H9 (cell line): ENCODE measurements at regions not wholly inside any gene's neighbourhood (a gene's known extent, or its start where the extent isn't known, plus 50 kb on each side); places are given as distances from the start of the nearest gene placed in this dataset.

ENCODE experiments used
- DNase-seq: peaks from one replicate; pipeline ENCODE4 v3.0.0-alpha.2; 2017
- H2AFZ ChIP-seq: one replicate; pipeline ENCODE4 v1.6.1; 2013; ENCODE audit warnings: mild to moderate bottlenecking, low read length, control low read depth, moderate library complexity
- H2AK5ac ChIP-seq: 2 replicates; pipeline ENCODE4 v1.6.1; 2013; ENCODE audit warnings: low read length, control low read depth, mixed read lengths; ENCODE audit not compliant: insufficient read length
- H2BK120ac ChIP-seq: one replicate; pipeline ENCODE4 v1.6.1; 2013; ENCODE audit warnings: low read depth, mild to moderate bottlenecking, low read length, control low read depth, inconsistent platforms; ENCODE audit not compliant: poor library complexity, severe bottlenecking
- H2BK12ac ChIP-seq: 2 replicates; pipeline ENCODE4 v1.6.1; 2013; ENCODE audit warnings: low read length, control low read depth, mixed read lengths, low read depth; ENCODE audit not compliant: insufficient read length
- H2BK15ac ChIP-seq: 2 replicates; pipeline ENCODE4 v1.6.1; 2013; ENCODE audit warnings: low read depth, low read length, control low read depth
- H2BK20ac ChIP-seq: one replicate; pipeline ENCODE4 v1.6.1; 2013; ENCODE audit warnings: low read depth, mild to moderate bottlenecking, low read length, control low read depth, inconsistent platforms; ENCODE audit not compliant: poor library complexity, severe bottlenecking
- H2BK5ac ChIP-seq: 2 replicates; pipeline ENCODE4 v1.6.1; 2013; ENCODE audit warnings: low read length, control low read depth, mixed read lengths; ENCODE audit not compliant: insufficient read length
- H3K14ac ChIP-seq: 2 replicates; pipeline ENCODE4 v1.6.1; 2013; ENCODE audit warnings: low read length, control low read depth; ENCODE audit not compliant: insufficient read depth
- H3K18ac ChIP-seq: 2 replicates; pipeline ENCODE4 v1.6.1; 2013; ENCODE audit warnings: low read depth, mild to moderate bottlenecking, mixed read lengths, low read length, control low read depth; ENCODE audit not compliant: insufficient read length
- H3K23ac ChIP-seq: 2 replicates; pipeline ENCODE4 v1.6.1; 2013; ENCODE audit warnings: low read length, control low read depth, mixed read lengths, low read depth; ENCODE audit not compliant: insufficient read length
- H3K23me2 ChIP-seq: 2 replicates; pipeline ENCODE4 v1.6.1; 2013; ENCODE audit warnings: low read depth, mild to moderate bottlenecking, mixed read lengths, low read length, control low read depth; ENCODE audit not compliant: insufficient read length, poor library complexity, severe bottlenecking
- H3K27ac ChIP-seq: 2 replicates; pipeline ENCODE4 v1.5.1; 2013; ENCODE audit warnings: low read length, control low read depth, mixed read lengths, low read depth; ENCODE audit not compliant: insufficient read length
- H3K27me3 ChIP-seq: 2 replicates; pipeline ENCODE4 v1.6.1; 2013; ENCODE audit warnings: low read length, control low read depth, inconsistent platforms; ENCODE audit not compliant: insufficient read depth
- H3K4ac ChIP-seq: 2 replicates; pipeline ENCODE4 v1.6.1; 2013; ENCODE audit warnings: low read depth, mild to moderate bottlenecking, control low read depth, inconsistent platforms, low read length, moderate library complexity
- H3K4me1 ChIP-seq: 2 replicates; pipeline ENCODE4 v1.6.1; 2013; ENCODE audit warnings: low read length, control low read depth, inconsistent platforms; ENCODE audit not compliant: insufficient read depth
- H3K4me2 ChIP-seq: 2 replicates; pipeline ENCODE4 v1.6.1; 2013; ENCODE audit warnings: low read length, control low read depth, mixed read lengths; ENCODE audit not compliant: insufficient read length, insufficient read depth
- H3K56ac ChIP-seq: 2 replicates; pipeline ENCODE4 v1.6.1; 2013; ENCODE audit warnings: low read depth, mild to moderate bottlenecking, mixed read lengths, low read length, control low read depth; ENCODE audit not compliant: insufficient read length
- H3K79me1 ChIP-seq: 2 replicates; pipeline ENCODE4 v1.6.1; 2013; ENCODE audit warnings: low read depth, mild to moderate bottlenecking, moderate library complexity, low read length, control low read depth, inconsistent platforms; ENCODE audit not compliant: insufficient read depth, poor library complexity, severe bottlenecking
- H3K79me2 ChIP-seq: 2 replicates; pipeline ENCODE4 v1.6.1; 2013; ENCODE audit warnings: low read length, control low read depth, inconsistent platforms; ENCODE audit not compliant: insufficient read depth
- H3K9ac ChIP-seq: 2 replicates; pipeline ENCODE4 v1.6.1; 2013; ENCODE audit warnings: low read length, control low read depth, mixed read lengths; ENCODE audit not compliant: insufficient read length; ENCODE audit errors: extremely low read depth
- H3K9me3 ChIP-seq: one replicate; pipeline ENCODE4 v1.6.1; 2013; ENCODE audit warnings: low read depth, low read length, inconsistent platforms; ENCODE audit not compliant: control insufficient read depth
- H3T11ph ChIP-seq: one replicate; pipeline ENCODE4 v1.6.1; 2013; ENCODE audit warnings: mild to moderate bottlenecking, low read length, control low read depth, inconsistent platforms
- H4K20me1 ChIP-seq: one replicate; pipeline ENCODE4 v1.6.1; 2013; ENCODE audit not compliant: control insufficient read depth, insufficient read length, insufficient read depth
- H4K5ac ChIP-seq: 2 replicates; pipeline ENCODE4 v1.6.1; 2013; ENCODE audit warnings: low read depth, mild to moderate bottlenecking, mixed read lengths, low read length, control low read depth; ENCODE audit not compliant: insufficient read length
- H4K8ac ChIP-seq: replicated peaks from 2 replicates; pipeline ENCODE4 v1.6.1; 2013; ENCODE audit warnings: low read length, control low read depth, mixed read lengths, low read depth; ENCODE audit not compliant: insufficient read length
- H4K91ac ChIP-seq: 2 replicates; pipeline ENCODE4 v1.6.1; 2013; ENCODE audit warnings: low read depth, mild to moderate bottlenecking, moderate library complexity, mixed read lengths, low read length, control low read depth; ENCODE audit not compliant: insufficient read length
- H3K27ac Mint-ChIP-seq, 3 experiments: 2 replicates in 2 of 3; 3 replicates in 1 of 3; pipeline ENCODE4 v1.8.0; 2020 to 2021; ENCODE audit warnings: mixed read lengths in 3 of 3, mild to moderate bottlenecking in 1 of 3, moderate library complexity in 1 of 3
- H3K27me3 Mint-ChIP-seq: 2 replicates; pipeline ENCODE4 v1.8.0; 2021; ENCODE audit warnings: low read depth, mild to moderate bottlenecking, moderate library complexity, mixed read lengths
- H3K36me3 Mint-ChIP-seq, 3 experiments: 2 replicates in 2 of 3; 3 replicates in 1 of 3; pipeline ENCODE4 v1.8.0; 2020 to 2021; ENCODE audit warnings: low read depth in 3 of 3, mixed read lengths in 3 of 3; ENCODE audit not compliant: insufficient read depth in 1 of 3
- H3K4me1 Mint-ChIP-seq, 2 experiments: 2 replicates each; pipeline ENCODE4 v1.8.0; 2020; ENCODE audit warnings: mixed read lengths in 2 of 2
- H3K4me3 Mint-ChIP-seq, 2 experiments: 2 replicates in 1 of 2; 3 replicates in 1 of 2; pipeline ENCODE4 v1.8.0; 2020 to 2021; ENCODE audit warnings: mild to moderate bottlenecking in 2 of 2, mixed read lengths in 2 of 2, moderate library complexity in 1 of 2
- H3K9me3 Mint-ChIP-seq, 2 experiments: 2 replicates in 1 of 2; 3 replicates in 1 of 2; pipeline ENCODE4 v1.8.0; 2020; ENCODE audit warnings: mild to moderate bottlenecking in 2 of 2, mixed read lengths in 2 of 2, moderate library complexity in 1 of 2
- CTCF ChIP-seq: fragments of 200-600 bp; sonication (generic); conservative IDR thresholded peaks from 3 replicates; pipeline ENCODE4 v1.8.0; 2021; ENCODE audit warnings: antibody characterized with exemption, mild to moderate bottlenecking
- WGBS: extraction: QIAGEN DNeasy Blood & Tissue Kit; methylation state at CpG from one replicate; pipeline ENCODE4 v1.1.7; 2013; ENCODE audit warnings: missing lambda C conversion rate, low lambda C conversion rate, mixed read lengths; ENCODE audit not compliant: insufficient read length; ENCODE audit errors: extremely low coverage; 5-methylcytosine and 5-hydroxymethylcytosine counted together

DNA sequence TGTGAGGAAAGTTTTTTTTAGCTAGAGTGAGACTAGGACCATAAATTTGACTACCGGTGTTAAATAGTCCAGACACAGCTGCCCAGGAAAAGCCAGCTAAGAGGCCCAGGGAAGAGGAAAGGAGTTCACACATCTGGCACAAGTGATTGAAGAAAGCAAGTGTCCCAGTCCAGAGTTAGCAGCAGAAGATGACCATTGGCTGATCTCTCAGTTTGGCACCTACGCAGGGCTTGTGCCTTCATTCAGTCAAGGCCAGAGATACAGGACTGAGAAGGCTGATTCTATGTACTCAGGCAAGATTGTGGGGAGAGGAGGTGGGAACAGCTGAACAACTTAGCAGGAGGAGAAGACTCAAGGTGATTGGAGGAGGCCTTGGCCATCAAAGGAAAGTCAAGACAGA is 575.0 kb upstream of the KLF12 start:
- TF ChIP-seq CTCF: no peak
- Histone ChIP-seq H2AK5ac (no peak overlapping the region), H4K91ac (no peak overlapping the region), H3K23ac (no peak overlapping the region), H3K56ac (no peak overlapping the region), H2AFZ (no peak overlapping the region), H2BK120ac (no peak overlapping the region), H3T11ph (no peak overlapping the region), H3K79me2 (no peaks in the 10 kb centered on the region; the same call in 1 of the 2 replicates), H3K27ac (no peak overlapping the region), H3K23me2 (no peaks in the 10 kb centered on the region), H2BK15ac (no peak overlapping the region), H3K4me2 (no peak overlapping the region), H2BK5ac (no peak overlapping the region), H3K27me3 (no peaks in the 10 kb centered on the region), H3K9ac (no peak overlapping the region), H4K5ac (no peak overlapping the region), H3K14ac (no peak overlapping the region), H3K18ac (no peak overlapping the region), H3K79me1 (no peaks in the 10 kb centered on the region), H3K4me1 (no peaks in the 10 kb centered on the region), H2BK20ac (no peak overlapping the region), H3K9me3 (no peaks in the 10 kb centered on the region), H4K20me1 (no peaks in the 10 kb centered on the region), H3K4ac (no peak overlapping the region), H4K8ac (no peak overlapping the region), H2BK12ac (no peak overlapping the region)
- Mint-ChIP-seq H3K27me3 (no peaks in the 10 kb centered on the region), H3K4me3 (no peak overlapping the region), H3K9me3 (peaks cover 0 to 2% of the 10 kb centered on the region in 2 experiments; a peak in 1 of 5 replicates), H3K27ac (peak overlapping the region in 1 of 3 experiments; percentile 2; a peak in 1 of 7 replicates), H3K4me1 (no peaks in the 10 kb centered on the region), H3K36me3 (0 out of 7 replicates have a peak, but pooled peaks cover 0 to 2% (median 0%) of the 10 kb centered on the region in 3 experiments)
- no peak for DNase-seq
- WGBS: no CpG with 5 or more reads among the region's 2 CpGs
